ENCODE measurements at regions not wholly inside any gene's neighbourhood (a gene's known extent, or its start where the extent isn't known, plus 50 kb on each side); places are given as distances from the start of the nearest gene placed in this dataset.

DNA sequence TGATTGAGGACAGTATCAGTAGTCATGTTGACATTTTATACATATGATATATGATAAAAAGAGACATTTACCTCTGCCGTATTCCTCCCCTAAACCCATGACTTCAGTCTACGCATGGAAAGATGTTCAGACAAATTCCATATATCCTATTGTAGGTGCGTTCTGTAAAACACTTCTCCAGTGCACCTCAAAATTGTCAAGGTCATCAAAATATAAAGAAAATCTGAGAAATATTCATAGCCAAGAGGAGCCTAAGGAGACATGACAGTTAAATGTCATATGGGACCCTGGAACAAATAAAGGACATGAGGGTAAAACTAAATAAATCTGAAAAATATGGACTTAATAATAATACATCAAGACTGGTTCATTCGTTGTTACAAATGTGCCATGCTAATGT, 71.5 kb downstream of the CCER1 start:
- no peak for DNase-seq (ENCODE audit: low spot score in 2 of 2)
- Histone ChIP-seq H3K4me3 (no peak overlapping the region), H3K27ac (no peak overlapping the region), H3K36me3 (no peaks in the 10 kb centered on the region), H3K27me3 (no peaks in the 10 kb centered on the region), H3K9me3 (no peaks in the 10 kb centered on the region), H3K4me1 (no peaks in the 10 kb centered on the region)
- TF ChIP-seq POLR2A (IDR thresholded peaks at IDR 0.05) (no peak), POLR2AphosphoS5 (IDR thresholded peaks at IDR 0.05) (no peak)
- TF ChIP-seq, protein P1, sequence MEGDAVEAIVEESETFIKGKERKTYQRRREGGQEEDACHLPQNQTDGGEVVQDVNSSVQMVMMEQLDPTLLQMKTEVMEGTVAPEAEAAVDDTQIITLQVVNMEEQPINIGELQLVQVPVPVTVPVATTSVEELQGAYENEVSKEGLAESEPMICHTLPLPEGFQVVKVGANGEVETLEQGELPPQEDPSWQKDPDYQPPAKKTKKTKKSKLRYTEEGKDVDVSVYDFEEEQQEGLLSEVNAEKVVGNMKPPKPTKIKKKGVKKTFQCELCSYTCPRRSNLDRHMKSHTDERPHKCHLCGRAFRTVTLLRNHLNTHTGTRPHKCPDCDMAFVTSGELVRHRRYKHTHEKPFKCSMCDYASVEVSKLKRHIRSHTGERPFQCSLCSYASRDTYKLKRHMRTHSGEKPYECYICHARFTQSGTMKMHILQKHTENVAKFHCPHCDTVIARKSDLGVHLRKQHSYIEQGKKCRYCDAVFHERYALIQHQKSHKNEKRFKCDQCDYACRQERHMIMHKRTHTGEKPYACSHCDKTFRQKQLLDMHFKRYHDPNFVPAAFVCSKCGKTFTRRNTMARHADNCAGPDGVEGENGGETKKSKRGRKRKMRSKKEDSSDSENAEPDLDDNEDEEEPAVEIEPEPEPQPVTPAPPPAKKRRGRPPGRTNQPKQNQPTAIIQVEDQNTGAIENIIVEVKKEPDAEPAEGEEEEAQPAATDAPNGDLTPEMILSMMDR (IDR thresholded peaks at IDR 0.05): no peak
- intact Hi-C loops (cut with DNase I; ENCODE audit: low total_unique reads): no loop called here

DNA sequence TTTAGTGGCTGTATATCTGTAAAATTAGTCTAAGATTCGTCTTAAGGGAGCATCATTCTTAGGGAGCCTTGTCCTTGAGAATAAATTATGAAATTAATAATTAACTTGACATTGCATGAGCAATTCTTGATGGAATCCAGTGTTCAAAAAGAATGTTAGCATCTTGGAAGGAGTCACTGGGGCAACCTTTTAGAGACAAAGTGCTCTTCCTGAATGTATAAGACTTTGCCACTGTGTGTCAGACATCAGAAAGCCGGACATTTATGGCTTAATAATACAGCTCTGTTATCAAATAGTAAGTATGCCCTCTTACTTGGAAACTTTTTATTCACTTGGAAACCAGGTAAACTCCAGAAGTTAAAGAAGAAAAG, 83.3 kb downstream of the CCER1 start:
- Histone ChIP-seq H3K9me3 (no peaks in the 10 kb centered on the region), H3K27me3 (no peaks in the 10 kb centered on the region), H3K27ac (no peak overlapping the region), H3K4me3 (no peak overlapping the region), H3K4me1 (no peaks in the 10 kb centered on the region), H3K36me3 (no peaks in the 10 kb centered on the region)
- no peak for TF ChIP-seq POLR2AphosphoS5 (IDR thresholded peaks at IDR 0.05)
- TF ChIP-seq, protein P1 (IDR thresholded peaks at IDR 0.05): no peak
- no peak for TF ChIP-seq POLR2A (IDR thresholded peaks at IDR 0.05)
- intact Hi-C loops (cut with DNase I; ENCODE audit: low total_unique reads): no loop called here
- DNase-seq (ENCODE audit: low spot score in 2 of 2): no peak

DNA sequence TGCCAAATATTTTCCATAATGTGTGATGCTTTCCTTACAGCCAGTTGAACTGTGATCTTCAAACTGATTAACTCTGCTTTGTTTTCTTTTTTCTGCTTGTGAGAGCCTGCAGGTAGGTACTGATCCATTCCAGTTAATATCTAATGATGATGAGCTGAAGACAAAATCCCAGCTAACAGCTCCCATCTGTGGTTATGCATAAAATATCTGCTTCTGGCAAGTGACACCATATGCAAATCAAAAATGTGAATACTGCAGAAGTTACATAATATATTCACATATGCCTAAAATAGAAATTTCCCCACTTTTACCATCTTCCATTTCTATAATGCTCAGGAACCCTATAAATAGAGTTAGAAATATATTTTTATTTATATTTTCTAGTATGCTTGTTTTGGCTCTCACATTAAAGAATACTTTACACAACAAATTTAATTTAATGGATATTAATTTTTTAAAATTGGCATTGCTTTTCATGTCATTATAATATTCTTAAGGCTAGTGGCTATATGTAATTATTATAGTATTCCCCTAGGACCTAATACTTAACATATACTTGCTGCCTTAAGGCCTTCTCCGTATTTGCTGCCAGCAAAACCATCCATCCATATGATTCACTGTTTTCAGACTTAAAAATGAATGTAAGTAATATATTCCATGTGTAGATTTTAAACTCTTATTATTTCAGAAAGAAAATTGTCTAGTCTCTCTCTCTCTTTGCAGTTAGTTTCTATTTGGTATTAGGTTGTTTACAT, 83.8 kb downstream of the CCER1 start:
- no peak for DNase-seq (ENCODE audit: low spot score in 2 of 2)

DNA sequence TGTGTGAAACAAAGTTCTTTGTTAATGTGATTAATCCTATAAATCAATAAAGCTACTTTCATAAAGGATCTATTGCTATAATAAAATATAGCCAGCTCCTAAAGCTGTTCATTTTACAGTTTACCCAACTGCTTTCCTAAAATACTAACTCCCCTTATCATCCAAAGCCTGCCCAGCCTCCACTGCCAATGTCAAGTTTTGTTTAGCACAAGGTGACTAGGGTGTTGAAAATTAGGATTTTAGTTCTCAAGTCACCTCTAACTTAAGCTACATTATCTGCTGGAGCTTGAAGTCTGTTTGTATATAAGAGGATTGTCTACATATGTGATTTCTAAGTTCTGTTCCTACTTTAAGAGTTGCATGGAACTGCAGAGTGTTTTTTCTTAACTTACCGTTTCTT, 86.3 kb downstream of the CCER1 start:
- TF ChIP-seq POLR2A (IDR thresholded peaks at IDR 0.05): no peak
- TF ChIP-seq POLR2AphosphoS5 (IDR thresholded peaks at IDR 0.05): no peak
- TF ChIP-seq, protein P1 (IDR thresholded peaks at IDR 0.05): no peak
- intact Hi-C loops (cut with DNase I; ENCODE audit: low total_unique reads): no loop called here
- Histone ChIP-seq H3K4me1 (no peaks in the 10 kb centered on the region), H3K27ac (no peak overlapping the region), H3K36me3 (no peaks in the 10 kb centered on the region), H3K4me3 (no peak overlapping the region), H3K27me3 (no peaks in the 10 kb centered on the region), H3K9me3 (no peaks in the 10 kb centered on the region)
- no peak for DNase-seq (ENCODE audit: low spot score in 2 of 2)

More for the DNA sequence above, 83.8 kb downstream of the CCER1 start:
- H3K36me3 ChIP-seq: no peaks in the 10 kb centered on the region
- H3K27me3 ChIP-seq: no peaks in the 10 kb centered on the region
- no peaks in the 10 kb centered on the region for H3K4me1 ChIP-seq
- no peak overlapping the region for H3K27ac ChIP-seq
- intact Hi-C loops (cut with DNase I; ENCODE audit: low total_unique reads): no loop called here
- no peak overlapping the region for H3K4me3 ChIP-seq
- no peaks in the 10 kb centered on the region for H3K9me3 ChIP-seq
- TF ChIP-seq, protein P1 (IDR thresholded peaks at IDR 0.05): no peak

DNA sequence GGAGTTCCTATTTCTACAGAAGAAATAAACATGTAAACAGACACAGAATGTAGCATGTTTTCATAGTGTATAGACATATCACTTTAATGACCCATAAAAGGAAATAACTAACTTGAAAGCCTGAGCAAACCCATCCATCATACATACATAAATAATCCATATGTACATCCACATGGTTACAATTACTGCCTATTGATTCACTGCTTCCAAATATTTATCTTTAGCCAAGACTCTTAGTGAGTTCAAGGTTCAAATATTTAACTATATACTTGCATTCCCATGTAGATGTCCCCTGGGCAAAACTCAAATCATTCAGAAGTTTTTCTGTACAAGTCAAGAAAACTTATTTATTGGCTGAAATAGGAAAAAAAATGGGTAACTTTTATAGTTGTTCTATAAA, 95.4 kb downstream of the CCER1 start:
- no peaks in the 10 kb centered on the region for H3K4me1 ChIP-seq
- DNase-seq (ENCODE audit: low spot score in 2 of 2): no peak
- no peaks in the 10 kb centered on the region for H3K9me3 ChIP-seq
- TF ChIP-seq, protein P1 (IDR thresholded peaks at IDR 0.05): no peak
- TF ChIP-seq POLR2AphosphoS5 (IDR thresholded peaks at IDR 0.05): no peak
- no peak for TF ChIP-seq POLR2A (IDR thresholded peaks at IDR 0.05)
- no peak overlapping the region for H3K4me3 ChIP-seq
- no peaks in the 10 kb centered on the region for H3K27me3 ChIP-seq
- H3K36me3 ChIP-seq: no peaks in the 10 kb centered on the region
- intact Hi-C loops (cut with DNase I; ENCODE audit: low total_unique reads): no loop called here
- H3K27ac ChIP-seq: no peak overlapping the region
